GM19324 (cell line): ENCODE measurements at regions not wholly inside any gene's neighbourhood (a gene's known extent, or its start where the extent isn't known, plus 50 kb on each side); places are given as distances from the start of the nearest gene placed in this dataset.
"Not testable (repeated sequence)": the region's sequence is repeated elsewhere in the genome, so short reads cannot be mapped to it uniquely, and the experiment has no call there.

Source experiments
- ATAC-seq: cut with Tn5 transposase; IDR thresholded peaks from one replicate; pipeline ENCODE4 v1.9.1; 2021; ENCODE audit warnings: mild to moderate bottlenecking, moderate library complexity; ENCODE audit not compliant: unreplicated experiment, low FRiP score

DNA sequence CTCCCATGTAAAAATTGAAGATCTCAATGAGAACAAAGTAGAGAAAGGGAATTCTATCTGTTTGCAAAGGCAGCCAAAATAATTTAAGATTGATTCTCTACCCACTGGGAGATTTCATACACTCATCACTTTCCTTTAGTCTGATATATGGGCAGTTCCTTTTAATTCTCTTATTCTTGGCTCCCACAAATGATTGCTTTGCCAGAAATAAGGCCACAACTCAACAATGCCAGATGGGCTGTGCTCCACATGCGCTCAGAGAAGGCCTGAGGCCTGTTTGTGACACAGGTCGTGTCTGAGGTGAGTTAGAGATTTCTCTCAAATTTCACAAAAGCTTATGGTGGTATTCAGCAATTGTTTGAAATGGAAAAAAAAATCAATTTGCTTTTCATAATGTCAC, 501.9 kb upstream of the SEMA3D start:
- ATAC-seq = no peak

GRCh38 chr7:85686401-85687181, 499.7 kb upstream of the SEMA3D start:
- no peak for ATAC-seq

DNA sequence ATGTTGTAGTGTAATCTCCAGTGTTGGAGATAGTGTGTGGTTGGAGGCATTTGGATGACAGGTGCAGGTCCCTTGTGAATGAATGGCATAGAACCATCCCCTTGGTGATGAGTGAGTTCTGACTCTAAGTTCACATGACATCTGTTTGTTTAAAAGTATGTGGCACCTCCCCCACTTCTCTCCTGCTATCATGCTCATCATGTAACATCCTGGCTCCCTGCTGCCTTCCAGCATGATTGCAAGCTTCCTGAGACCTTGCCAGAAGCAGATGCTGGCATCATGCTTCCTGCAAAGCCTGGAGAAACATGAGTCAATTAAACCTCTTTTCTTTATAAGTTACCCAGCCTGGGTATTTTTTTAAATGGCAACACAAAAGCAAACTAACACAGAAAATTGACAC, 499.0 kb upstream of the SEMA3D start:
- ATAC-seq = no peak

GRCh38 chr7:85682833-85683620, 496.2 kb upstream of the SEMA3D start:
- ATAC-seq = no peak

DNA sequence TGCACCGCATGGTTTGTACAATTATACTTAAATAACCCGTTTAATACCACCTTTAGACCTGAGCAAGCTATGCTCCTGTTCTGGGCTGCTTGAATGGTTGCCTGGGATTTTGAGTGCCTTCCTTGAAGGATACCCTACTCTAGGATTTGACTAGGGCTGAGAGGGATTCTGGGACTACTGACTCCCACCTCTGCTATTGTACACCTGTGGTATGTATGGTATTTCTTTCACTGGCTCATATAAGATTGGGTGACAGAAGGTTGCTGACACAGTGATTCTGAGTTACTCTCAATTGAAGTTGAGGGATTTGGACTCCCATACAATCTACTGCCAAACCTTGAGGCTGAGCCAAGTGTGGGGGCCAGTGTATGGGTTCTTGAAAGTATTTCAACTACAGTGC, 494.4 kb upstream of the SEMA3D start:
- no peak for ATAC-seq

GRCh38 chr7:85675093-85675492, 488.2 kb upstream of the SEMA3D start:
- not testable (repeated sequence) for ATAC-seq

DNA sequence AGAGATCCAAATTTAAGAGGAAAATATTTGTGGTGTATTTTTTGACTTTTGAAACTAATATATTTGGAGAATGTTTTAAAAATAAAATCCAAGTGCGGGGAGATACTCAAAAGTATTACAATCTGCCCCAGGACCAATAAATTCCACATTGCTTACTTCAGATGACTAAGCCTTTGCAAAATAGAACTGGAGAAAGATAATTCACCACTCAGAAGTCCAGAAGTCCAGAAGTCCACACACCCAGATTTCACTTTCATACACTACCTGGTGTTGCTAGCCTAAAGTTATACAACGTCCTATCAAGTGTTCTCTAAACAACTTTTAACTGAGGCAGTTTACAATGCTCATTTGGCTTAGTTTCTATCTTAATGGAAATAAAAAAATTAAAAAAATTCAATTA, 487.0 kb upstream of the SEMA3D start:
- no peak for ATAC-seq

DNA sequence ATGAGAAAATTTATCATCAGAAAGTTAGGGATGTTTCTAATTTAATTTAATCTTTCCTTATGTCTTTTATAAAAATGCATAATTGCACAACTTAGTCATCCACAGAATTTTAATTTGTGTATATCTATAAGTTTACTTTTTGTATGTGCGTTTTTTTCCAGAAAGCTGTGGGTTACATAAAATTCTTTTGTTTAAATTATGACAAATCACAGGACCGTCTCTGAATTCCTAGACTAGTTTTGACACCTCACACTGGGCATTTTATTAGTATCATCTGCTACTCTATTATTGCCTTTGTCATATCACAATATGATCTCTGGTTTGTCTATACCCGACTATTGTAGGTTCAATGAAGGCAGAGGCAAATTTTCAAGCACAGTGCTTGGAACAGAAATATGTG, 482.4 kb upstream of the SEMA3D start:
- no peak for ATAC-seq

DNA sequence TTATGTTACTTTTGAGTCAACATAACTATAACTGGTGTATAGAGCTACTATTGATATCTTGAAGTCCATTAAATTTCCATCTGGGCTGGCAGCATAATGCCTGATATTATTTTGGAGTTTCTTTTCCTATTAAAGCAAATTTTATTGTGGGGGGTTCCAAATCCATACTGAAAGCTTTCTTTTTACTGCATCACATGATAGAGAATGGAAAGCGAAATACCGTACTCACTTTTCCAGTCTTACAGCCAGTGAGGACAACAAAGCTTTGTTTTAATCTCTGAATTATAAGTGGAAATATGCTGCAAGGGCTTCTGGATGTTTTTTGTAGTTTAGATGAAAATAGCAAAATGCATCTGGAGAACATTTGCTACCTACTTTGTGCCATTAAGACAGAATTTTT, 477.5 kb upstream of the SEMA3D start:
- ATAC-seq = no peak

GRCh38 chr7:85659364-85659763, 472.5 kb upstream of the SEMA3D start:
- ATAC-seq = no peak

DNA sequence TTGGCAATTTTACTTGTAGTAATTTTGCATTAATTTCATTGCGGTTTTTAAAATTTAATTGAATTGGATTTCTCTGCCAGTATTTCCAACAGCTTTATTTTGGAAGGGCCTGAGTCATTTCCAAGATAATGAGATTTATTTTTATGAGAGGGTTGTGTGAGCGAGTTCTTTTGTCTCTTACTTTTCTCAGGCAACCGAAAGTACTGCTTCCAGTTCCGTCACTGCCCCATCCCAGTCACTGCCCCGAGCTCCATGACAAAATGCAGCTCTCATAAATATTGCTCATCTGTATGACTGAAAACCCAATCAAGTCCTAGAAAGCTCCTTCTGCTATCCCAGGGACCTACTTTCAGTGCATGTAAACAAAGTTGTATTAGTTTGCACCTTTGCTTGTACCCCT, 468.4 kb upstream of the SEMA3D start:
- no peak for ATAC-seq

DNA sequence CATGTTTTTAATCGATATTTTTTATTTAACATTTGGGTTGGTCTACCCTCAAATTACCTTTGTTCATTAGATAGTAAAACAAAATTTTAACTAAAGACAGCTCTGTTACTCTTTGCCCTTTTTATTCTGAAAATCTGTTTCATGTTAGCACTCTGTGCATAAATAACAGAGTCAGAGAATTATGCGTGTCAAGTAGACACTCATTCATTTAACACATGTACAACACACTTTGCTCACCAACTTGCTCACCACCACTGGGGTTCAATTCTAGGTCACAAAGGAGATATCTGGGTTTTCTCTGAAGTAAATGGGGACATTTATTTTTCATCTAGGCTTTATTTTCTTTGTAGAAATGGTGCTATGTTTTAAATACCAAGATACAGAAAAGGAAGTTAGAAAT, 457.4 kb upstream of the SEMA3D start:
- no peak for ATAC-seq

GRCh38 chr7:85641331-85641730, 454.5 kb upstream of the SEMA3D start:
- no peak for ATAC-seq

DNA sequence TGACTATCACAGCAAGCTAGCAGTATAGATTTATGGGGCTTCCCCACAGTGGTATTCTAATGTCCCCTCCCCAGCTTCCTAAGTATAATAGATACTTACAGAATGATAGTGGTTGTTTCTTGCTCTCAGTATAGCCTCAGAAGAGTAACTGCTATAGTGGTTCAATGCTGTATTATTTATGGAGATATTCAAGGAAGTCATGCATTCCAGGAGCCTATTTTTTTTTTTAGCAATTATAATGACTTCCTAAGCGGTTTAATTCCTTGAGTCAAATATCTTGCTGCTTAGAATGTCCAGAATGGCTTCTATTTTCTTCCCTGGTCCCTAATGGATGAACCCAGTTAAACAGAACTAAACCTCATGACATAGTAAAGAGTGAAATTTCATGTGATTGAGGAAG, 451.5 kb upstream of the SEMA3D start:
- ATAC-seq = no peak

DNA sequence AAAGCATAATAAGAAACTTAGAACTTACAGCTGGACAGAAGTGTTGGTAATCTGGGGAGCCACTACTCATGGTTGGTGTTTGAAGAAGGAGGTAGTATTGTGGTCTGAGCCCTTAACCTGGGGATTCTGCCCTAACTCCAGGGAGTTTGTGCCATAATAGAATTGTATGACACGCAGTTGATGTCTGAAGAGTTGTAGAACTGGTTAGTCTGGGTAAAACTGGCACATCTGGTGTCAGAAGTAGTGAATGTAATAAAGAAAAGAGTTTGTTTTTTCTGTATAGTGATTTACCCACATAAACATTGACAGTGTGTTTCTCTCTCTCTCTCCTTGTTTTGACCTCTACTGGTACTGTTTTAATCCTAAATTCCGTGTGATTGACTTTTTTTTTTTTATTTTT, 448.1 kb upstream of the SEMA3D start:
- no peak for ATAC-seq

DNA sequence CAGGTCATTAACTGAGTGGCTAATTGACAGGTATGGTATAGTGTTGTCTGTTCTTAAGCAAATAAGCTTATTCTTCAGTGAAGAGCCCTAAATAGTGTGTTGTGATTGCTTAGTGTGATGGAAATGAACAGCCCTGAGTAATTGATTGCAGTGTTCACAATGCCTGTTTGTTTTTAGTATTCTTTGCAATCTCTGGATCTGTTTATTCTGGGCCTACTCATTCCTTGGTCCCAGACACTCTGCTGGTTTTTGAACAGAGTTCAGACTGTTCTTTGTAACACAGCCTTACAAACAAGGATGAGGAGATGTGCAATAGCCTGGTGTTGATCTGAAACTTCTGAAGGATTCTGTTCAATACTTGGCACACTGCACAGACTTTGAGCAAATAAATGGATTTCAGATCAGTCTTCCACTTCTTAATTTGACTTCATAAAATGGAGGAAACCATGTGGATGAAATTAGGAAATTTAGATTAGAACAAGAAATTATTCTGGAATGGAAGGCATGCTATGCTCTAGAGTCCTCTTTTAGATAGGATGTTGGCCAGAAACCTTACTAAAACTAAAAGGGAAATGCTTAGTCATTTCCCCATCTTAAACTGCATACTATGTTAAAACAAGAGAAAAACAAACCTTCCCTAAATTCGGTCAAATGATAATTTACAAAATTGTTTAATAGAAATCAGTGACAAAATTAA, 444.2 kb upstream of the SEMA3D start:
- no peak for ATAC-seq

DNA sequence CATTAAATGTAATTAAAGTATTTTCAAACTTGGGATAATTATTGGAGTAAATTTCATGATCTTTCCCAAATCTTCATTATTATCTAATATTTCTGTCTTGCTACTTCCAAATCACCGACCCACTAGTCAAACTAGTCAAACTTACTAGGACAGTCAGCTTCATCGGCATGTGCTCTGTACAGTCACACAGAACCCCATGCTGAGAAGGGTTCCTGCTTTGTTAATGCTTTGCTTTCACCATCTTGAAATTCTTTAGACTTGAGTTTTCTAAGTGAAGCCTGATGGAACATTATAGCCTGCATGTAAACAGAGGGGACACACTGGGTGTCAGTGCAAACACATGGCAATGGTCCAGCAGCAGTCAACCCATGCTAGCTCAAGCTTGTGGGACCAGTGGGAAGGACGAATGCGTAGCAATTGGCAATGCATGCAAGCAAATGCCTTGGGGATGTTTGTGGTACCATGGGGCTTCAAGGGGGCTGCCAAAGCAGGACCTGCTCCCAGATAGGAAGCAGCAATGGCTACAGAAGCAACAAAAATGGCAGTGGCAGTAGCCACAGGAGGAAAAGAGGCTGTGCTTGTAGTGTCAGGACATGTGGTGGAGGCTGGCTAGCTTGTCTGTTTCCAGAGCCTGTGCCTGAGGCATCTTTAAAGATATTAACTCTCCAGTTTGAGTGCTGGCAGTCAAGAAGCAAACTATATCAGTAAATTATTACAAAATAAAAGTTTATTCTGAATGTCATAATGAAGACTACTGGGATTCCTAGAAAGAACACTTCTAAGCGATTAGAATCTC, 441.1 kb upstream of the SEMA3D start:
- ATAC-seq = no peak

- no peak for ATAC-seq
Measured at GRCh38 chr7:85622059-85622458, 435.2 kb upstream of the SEMA3D start.

- ATAC-seq = no peak
Measured at GRCh38 chr7:85620936-85621685, 434.3 kb upstream of the SEMA3D start.

DNA sequence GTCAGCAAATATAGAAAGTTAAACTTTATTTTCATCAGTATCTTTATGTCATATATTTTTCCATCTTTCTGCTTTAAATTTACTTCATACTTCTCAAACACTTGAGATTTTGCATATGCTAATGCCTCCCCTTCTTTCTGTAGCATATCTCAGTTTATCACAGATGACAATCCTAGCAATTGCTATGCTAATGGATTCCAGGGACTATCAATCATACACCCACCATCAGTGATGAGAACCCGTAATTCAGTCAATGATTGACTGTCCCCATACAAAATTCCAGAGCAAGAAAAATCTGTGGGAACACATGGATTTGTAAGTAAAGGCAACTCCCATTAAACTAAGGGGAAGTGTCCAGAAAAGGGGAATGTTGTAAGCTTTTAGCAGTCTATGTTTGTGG, 432.4 kb upstream of the SEMA3D start:
- no peak for ATAC-seq
